K562 (cell line): ENCODE measurements at regions not wholly inside any gene's neighbourhood (a gene's known extent, or its start where the extent isn't known, plus 50 kb on each side); places are given as distances from the start of the nearest gene placed in this dataset.

ENCODE experiments used
- CBFA2T2 ChIP-seq: fragments of 450-650 bp; conservative IDR thresholded peaks from 2 replicates; pipeline ENCODE4 v1.6.1; 2017; ENCODE audit warnings: mild to moderate bottlenecking
- ESRRB ChIP-seq: fragments of 250-450 bp; sonication (Bioruptor Pico); IDR thresholded peaks from 2 replicates; pipeline ENCODE4 v1.5.0; 2020; ENCODE audit warnings: mild to moderate bottlenecking, moderate library complexity, borderline replicate concordance
- MXI1 ChIP-seq: IDR thresholded peaks from 2 replicates; pipeline ENCODE4 v1.6.1; 2011; ENCODE audit warnings: low read depth, mild to moderate bottlenecking, improper control_type of control experiment, low read length
- PURB ChIP-seq: sonication (generic); formaldehyde crosslinking; IDR thresholded peaks from 2 replicates; pipeline ENCODE4 v1.9.0; 2021; ENCODE audit warnings: low read depth, mild to moderate bottlenecking, missing genetic modification reagents
- RBM25 ChIP-seq: fragments of 200-400 bp; formaldehyde crosslinking; IDR thresholded peaks from 2 replicates; pipeline ENCODE4 v1.6.1; 2018; ENCODE audit warnings: low read length, low read depth, moderate library complexity; ENCODE audit not compliant: severe bottlenecking
- TAL1 ChIP-seq: fragments of 450-650 bp; IDR thresholded peaks from 2 replicates; pipeline ENCODE4 v1.6.1; 2016; ENCODE audit warnings: mild to moderate bottlenecking
- TCF3 ChIP-seq: sonication (generic); formaldehyde crosslinking; IDR thresholded peaks from 2 replicates; pipeline ENCODE4 v1.4.0; 2020; ENCODE audit warnings: mild to moderate bottlenecking, missing genetic modification reagents
- ZBTB7A ChIP-seq: IDR thresholded peaks from 2 replicates; pipeline ENCODE4 v1.6.1; 2011; ENCODE audit warnings: low read depth, mild to moderate bottlenecking, low read length, moderate library complexity, borderline replicate concordance; ENCODE audit not compliant: control insufficient read depth
- ZNF134 ChIP-seq: fragments of 250-450 bp; sonication (Bioruptor Pico); conservative IDR thresholded peaks from 2 replicates; pipeline ENCODE4 v1.4.0; 2020
- ZNF57 ChIP-seq: fragments of 450-650 bp; formaldehyde crosslinking; IDR thresholded peaks from 2 replicates; pipeline ENCODE4 v1.4.0; 2020; ENCODE audit warnings: mild to moderate bottlenecking, moderate library complexity
- ZNF695 ChIP-seq: fragments of 450-650 bp; formaldehyde crosslinking; IDR thresholded peaks from 2 replicates; pipeline ENCODE4 v1.4.0; 2020; ENCODE audit warnings: mild to moderate bottlenecking, moderate library complexity
- TF ChIP-seq, protein P1 (sequence below): fragments of 450-650 bp; IDR thresholded peaks from one replicate; pipeline ENCODE4 v1.6.1; 2018; ENCODE audit warnings: mild to moderate bottlenecking, moderate library complexity; ENCODE audit not compliant: partially characterized antibody
- TF ChIP-seq, protein P2 (sequence below): fragments of 250-450 bp; sonication (Bioruptor Pico); IDR thresholded peaks from 2 replicates; pipeline ENCODE4 v1.4.0; 2020; ENCODE audit warnings: mild to moderate bottlenecking
- TF ChIP-seq, protein P3 (sequence below): fragments of 450-650 bp; formaldehyde crosslinking; IDR thresholded peaks from 2 replicates; pipeline ENCODE4 v1.4.0; 2020; ENCODE audit warnings: mild to moderate bottlenecking, moderate library complexity
- TF ChIP-seq, protein P4 (sequence below): sonication (generic); IDR thresholded peaks from 2 replicates; pipeline ENCODE4 v1.6.1; 2016
- TF ChIP-seq, protein P5 (sequence below): fragments of 250-450 bp; sonication (Bioruptor Pico); IDR thresholded peaks from 2 replicates; pipeline ENCODE4 v1.5.1; 2021; ENCODE audit warnings: mild to moderate bottlenecking
- TF ChIP-seq, protein P6 (sequence below): sonication (generic); formaldehyde crosslinking; IDR thresholded peaks from 2 replicates; pipeline ENCODE4 v1.8.1; 2023; ENCODE audit warnings: missing genetic modification reagents, mild to moderate bottlenecking, borderline replicate concordance

DNA sequence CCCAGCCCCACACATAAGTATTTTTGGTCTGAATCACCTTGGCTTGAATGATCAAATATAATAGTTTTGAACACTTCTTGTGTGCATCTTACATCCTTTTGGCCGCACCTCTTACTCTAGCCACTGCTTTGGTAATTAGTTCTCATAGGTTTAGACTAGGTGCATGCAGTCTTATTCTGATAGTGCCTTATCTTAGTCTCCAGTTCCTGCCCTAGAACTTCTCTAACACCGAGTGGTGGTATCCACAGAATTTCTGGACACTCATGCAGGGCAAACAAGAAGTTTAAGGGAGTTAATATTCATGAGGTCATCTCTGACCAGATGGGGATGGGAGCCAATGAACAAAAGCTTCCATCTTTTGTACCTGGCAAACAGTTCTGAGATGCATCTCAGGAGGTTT, 77.5 kb upstream of the AKIRIN2 start (continued):
- TF ChIP-seq, protein P1, sequence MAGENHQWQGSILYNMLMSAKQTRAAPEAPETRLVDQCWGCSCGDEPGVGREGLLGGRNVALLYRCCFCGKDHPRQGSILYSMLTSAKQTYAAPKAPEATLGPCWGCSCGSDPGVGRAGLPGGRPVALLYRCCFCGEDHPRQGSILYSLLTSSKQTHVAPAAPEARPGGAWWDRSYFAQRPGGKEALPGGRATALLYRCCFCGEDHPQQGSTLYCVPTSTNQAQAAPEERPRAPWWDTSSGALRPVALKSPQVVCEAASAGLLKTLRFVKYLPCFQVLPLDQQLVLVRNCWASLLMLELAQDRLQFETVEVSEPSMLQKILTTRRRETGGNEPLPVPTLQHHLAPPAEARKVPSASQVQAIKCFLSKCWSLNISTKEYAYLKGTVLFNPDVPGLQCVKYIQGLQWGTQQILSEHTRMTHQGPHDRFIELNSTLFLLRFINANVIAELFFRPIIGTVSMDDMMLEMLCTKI = no peak
- TF ChIP-seq, protein P2, sequence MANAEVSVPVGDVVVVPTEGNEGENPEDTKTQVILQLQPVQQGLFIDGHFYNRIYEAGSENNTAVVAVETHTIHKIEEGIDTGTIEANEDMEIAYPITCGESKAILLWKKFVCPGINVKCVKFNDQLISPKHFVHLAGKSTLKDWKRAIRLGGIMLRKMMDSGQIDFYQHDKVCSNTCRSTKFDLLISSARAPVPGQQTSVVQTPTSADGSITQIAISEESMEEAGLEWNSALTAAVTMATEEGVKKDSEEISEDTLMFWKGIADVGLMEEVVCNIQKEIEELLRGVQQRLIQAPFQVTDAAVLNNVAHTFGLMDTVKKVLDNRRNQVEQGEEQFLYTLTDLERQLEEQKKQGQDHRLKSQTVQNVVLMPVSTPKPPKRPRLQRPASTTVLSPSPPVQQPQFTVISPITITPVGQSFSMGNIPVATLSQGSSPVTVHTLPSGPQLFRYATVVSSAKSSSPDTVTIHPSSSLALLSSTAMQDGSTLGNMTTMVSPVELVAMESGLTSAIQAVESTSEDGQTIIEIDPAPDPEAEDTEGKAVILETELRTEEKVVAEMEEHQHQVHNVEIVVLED = no peak
- TF ChIP-seq TCF3 (CRISPR knock-in tag) (peak; percentile 60), ZNF695 (no peak), PURB (CRISPR knock-in tag) (no peak), ZNF57 (CRISPR knock-in tag) (no peak), RBM25 (no peak), MXI1 (no peak), TAL1 (peak; percentile 44), ESRRB (CRISPR knock-in tag) (no peak), CBFA2T2 (0 out of 2 replicates have a peak, but pooled peaks have one; percentile 7), ZNF134 (CRISPR knock-in tag) (no peak), ZBTB7A (no peak)
- TF ChIP-seq, protein P3, sequence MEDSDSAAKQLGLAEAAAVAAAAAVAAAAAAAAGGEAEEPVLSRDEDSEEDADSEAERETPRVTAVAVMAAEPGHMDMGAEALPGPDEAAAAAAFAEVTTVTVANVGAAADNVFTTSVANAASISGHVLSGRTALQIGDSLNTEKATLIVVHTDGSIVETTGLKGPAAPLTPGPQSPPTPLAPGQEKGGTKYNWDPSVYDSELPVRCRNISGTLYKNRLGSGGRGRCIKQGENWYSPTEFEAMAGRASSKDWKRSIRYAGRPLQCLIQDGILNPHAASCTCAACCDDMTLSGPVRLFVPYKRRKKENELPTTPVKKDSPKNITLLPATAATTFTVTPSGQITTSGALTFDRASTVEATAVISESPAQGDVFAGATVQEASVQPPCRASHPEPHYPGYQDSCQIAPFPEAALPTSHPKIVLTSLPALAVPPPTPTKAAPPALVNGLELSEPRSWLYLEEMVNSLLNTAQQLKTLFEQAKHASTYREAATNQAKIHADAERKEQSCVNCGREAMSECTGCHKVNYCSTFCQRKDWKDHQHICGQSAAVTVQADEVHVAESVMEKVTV = no peak
- TF ChIP-seq, protein P4, sequence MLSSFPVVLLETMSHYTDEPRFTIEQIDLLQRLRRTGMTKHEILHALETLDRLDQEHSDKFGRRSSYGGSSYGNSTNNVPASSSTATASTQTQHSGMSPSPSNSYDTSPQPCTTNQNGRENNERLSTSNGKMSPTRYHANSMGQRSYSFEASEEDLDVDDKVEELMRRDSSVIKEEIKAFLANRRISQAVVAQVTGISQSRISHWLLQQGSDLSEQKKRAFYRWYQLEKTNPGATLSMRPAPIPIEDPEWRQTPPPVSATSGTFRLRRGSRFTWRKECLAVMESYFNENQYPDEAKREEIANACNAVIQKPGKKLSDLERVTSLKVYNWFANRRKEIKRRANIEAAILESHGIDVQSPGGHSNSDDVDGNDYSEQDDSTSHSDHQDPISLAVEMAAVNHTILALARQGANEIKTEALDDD = peak; percentile 54; the same call in 1 of the 2 replicates
- TF ChIP-seq, protein P5, sequence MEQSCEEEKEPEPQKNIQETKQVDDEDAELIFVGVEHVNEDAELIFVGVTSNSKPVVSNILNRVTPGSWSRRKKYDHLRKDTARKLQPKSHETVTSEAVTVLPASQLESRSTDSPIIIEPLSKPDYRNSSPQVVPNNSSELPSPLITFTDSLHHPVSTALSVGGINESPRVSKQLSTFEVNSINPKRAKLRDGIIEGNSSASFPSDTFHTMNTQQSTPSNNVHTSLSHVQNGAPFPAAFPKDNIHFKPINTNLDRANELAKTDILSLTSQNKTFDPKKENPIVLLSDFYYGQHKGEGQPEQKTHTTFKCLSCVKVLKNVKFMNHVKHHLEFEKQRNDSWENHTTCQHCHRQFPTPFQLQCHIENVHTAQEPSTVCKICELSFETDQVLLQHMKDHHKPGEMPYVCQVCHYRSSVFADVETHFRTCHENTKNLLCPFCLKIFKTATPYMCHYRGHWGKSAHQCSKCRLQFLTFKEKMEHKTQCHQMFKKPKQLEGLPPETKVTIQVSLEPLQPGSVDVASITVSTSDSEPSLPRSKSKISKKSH (CRISPR knock-in tag) = no peak
- TF ChIP-seq, protein P6, sequence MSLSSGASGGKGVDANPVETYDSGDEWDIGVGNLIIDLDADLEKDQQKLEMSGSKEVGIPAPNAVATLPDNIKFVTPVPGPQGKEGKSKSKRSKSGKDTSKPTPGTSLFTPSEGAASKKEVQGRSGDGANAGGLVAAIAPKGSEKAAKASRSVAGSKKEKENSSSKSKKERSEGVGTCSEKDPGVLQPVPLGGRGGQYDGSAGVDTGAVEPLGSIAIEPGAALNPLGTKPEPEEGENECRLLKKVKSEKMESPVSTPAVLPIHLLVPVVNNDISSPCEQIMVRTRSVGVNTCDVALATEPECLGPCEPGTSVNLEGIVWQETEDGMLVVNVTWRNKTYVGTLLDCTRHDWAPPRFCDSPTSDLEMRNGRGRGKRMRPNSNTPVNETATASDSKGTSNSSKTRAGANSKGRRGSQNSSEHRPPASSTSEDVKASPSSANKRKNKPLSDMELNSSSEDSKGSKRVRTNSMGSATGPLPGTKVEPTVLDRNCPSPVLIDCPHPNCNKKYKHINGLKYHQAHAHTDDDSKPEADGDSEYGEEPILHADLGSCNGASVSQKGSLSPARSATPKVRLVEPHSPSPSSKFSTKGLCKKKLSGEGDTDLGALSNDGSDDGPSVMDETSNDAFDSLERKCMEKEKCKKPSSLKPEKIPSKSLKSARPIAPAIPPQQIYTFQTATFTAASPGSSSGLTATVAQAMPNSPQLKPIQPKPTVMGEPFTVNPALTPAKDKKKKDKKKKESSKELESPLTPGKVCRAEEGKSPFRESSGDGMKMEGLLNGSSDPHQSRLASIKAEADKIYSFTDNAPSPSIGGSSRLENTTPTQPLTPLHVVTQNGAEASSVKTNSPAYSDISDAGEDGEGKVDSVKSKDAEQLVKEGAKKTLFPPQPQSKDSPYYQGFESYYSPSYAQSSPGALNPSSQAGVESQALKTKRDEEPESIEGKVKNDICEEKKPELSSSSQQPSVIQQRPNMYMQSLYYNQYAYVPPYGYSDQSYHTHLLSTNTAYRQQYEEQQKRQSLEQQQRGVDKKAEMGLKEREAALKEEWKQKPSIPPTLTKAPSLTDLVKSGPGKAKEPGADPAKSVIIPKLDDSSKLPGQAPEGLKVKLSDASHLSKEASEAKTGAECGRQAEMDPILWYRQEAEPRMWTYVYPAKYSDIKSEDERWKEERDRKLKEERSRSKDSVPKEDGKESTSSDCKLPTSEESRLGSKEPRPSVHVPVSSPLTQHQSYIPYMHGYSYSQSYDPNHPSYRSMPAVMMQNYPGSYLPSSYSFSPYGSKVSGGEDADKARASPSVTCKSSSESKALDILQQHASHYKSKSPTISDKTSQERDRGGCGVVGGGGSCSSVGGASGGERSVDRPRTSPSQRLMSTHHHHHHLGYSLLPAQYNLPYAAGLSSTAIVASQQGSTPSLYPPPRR (CRISPR knock-in tag) = no peak
